Neuronal stem cell (in vitro differentiated cells): ENCODE measurements at regions not wholly inside any gene's neighbourhood (a gene's known extent, or its start where the extent isn't known, plus 50 kb on each side); places are given as distances from the start of the nearest gene placed in this dataset.
A peak's percentile ranks its signal among the peaks of the same experiment; 100 is the strongest.

Experiments used
- DNase-seq: peaks from one replicate; pipeline ENCODE4 v3.0.0-alpha.2; 2013; ENCODE audit warnings: low spot score
- H2AFZ ChIP-seq: one replicate; pipeline ENCODE4 v1.6.1; 2013; ENCODE audit warnings: mild to moderate bottlenecking, low read length, inconsistent platforms
- H2AK5ac ChIP-seq: 2 replicates; pipeline ENCODE4 v1.6.1; 2013; ENCODE audit warnings: low read depth, mild to moderate bottlenecking, inconsistent platforms, low read length, moderate library complexity, mixed read lengths
- H2BK120ac ChIP-seq: 2 replicates; pipeline ENCODE4 v1.6.1; 2013; ENCODE audit warnings: low read depth, mild to moderate bottlenecking, inconsistent platforms, low read length, moderate library complexity, mixed read lengths
- H2BK12ac ChIP-seq: one replicate; pipeline ENCODE4 v1.6.1; 2013; ENCODE audit warnings: low read length, inconsistent platforms
- H2BK15ac ChIP-seq: 2 replicates; pipeline ENCODE4 v1.6.1; 2013; ENCODE audit warnings: mild to moderate bottlenecking, low read length, inconsistent platforms, mixed read lengths
- H2BK5ac ChIP-seq: one replicate; pipeline ENCODE4 v1.6.1; 2013; ENCODE audit warnings: inconsistent platforms, mild to moderate bottlenecking, low read length, moderate library complexity
- H3K14ac ChIP-seq: one replicate; pipeline ENCODE4 v1.6.1; 2013; ENCODE audit warnings: low read length, inconsistent platforms
- H3K18ac ChIP-seq: 2 replicates; pipeline ENCODE4 v1.6.1; 2013; ENCODE audit warnings: low read length, inconsistent platforms
- H3K23ac ChIP-seq: 2 replicates; pipeline ENCODE4 v1.6.1; 2013; ENCODE audit warnings: low read depth, mild to moderate bottlenecking, mixed read lengths, low read length, inconsistent platforms; ENCODE audit not compliant: poor library complexity
- H3K27ac ChIP-seq: replicated peaks from 3 replicates; pipeline ENCODE4 v1.5.1; 2013; ENCODE audit warnings: low read length, inconsistent platforms
- H3K27me3 ChIP-seq, 3 experiments: 2 replicates each; pipeline ENCODE4 v1.6.1; 2013; ENCODE audit warnings: low read length in 3 of 3, mild to moderate bottlenecking in 2 of 3, inconsistent platforms in 1 of 3, low read depth in 1 of 3, mixed read lengths in 1 of 3, moderate library complexity in 1 of 3; ENCODE audit not compliant: control insufficient read depth in 3 of 3, insufficient read depth in 3 of 3
- H3K36me3 ChIP-seq, 2 donors: replicated peaks in 1 of 2; 2 replicates each; pipeline ENCODE4 v1.6.1; 2013; ENCODE audit warnings: low read length in 2 of 2; ENCODE audit not compliant: control insufficient read depth in 2 of 2, insufficient read depth in 2 of 2
- H3K4ac ChIP-seq: 2 replicates; pipeline ENCODE4 v1.6.1; 2013; ENCODE audit warnings: inconsistent platforms, mild to moderate bottlenecking, low read length, moderate library complexity
- H3K4me1 ChIP-seq, 2 donors: 1 replicate in 1 of 2; 2 replicates in 1 of 2; pipeline ENCODE4 v1.6.1; 2013; ENCODE audit warnings: low read length in 2 of 2, low read depth in 1 of 2; ENCODE audit not compliant: control insufficient read depth in 2 of 2, insufficient read depth in 1 of 2
- H3K4me2 ChIP-seq: one replicate; pipeline ENCODE4 v1.6.1; 2013; ENCODE audit warnings: mild to moderate bottlenecking, low read length, inconsistent platforms; ENCODE audit not compliant: insufficient read depth, poor library complexity, severe bottlenecking
- H3K4me3 ChIP-seq, 2 donors: 2 replicates each; pipeline ENCODE4 v1.5.1; 2013; ENCODE audit warnings: low read length in 2 of 2, mild to moderate bottlenecking in 2 of 2, inconsistent platforms in 1 of 2, moderate library complexity in 1 of 2
- H3K79me1 ChIP-seq: one replicate; pipeline ENCODE4 v1.6.1; 2013; ENCODE audit warnings: low read depth, mild to moderate bottlenecking, inconsistent platforms, low read length, moderate library complexity
- H3K9ac ChIP-seq: one replicate; pipeline ENCODE4 v1.6.1; 2013; ENCODE audit warnings: mild to moderate bottlenecking, low read depth, low read length, inconsistent platforms; ENCODE audit not compliant: poor library complexity
- H3K9me3 ChIP-seq, 2 donors: replicated peaks in 1 of 2; 2 replicates each; pipeline versions ENCODE3 to v1.6.1; 2013; ENCODE audit warnings: low read length in 2 of 2, mild to moderate bottlenecking in 2 of 2, inconsistent platforms in 1 of 2, low read depth in 1 of 2, mixed read lengths in 1 of 2, moderate library complexity in 1 of 2; ENCODE audit not compliant: control insufficient read depth in 2 of 2, insufficient read depth in 1 of 2
- H4K8ac ChIP-seq: one replicate; pipeline ENCODE4 v1.6.1; 2013; ENCODE audit warnings: low read depth, mild to moderate bottlenecking, inconsistent platforms, low read length, moderate library complexity
- H4K91ac ChIP-seq: one replicate; pipeline ENCODE4 v1.6.1; 2013; ENCODE audit warnings: low read length, low read depth, mild to moderate bottlenecking, inconsistent platforms; ENCODE audit not compliant: poor library complexity
- WGBS, 2 donors: extraction: QIAGEN DNeasy Blood & Tissue Kit; methylation state at CpG; one replicate each; pipeline ENCODE4 v1.1.7; 2013; ENCODE audit warnings: missing lambda C conversion rate in 2 of 2, mixed read lengths in 1 of 2; ENCODE audit not compliant: insufficient read length in 2 of 2, insufficient replicate concordance in 1 of 2; ENCODE audit errors: extremely low coverage in 2 of 2; 5-methylcytosine and 5-hydroxymethylcytosine counted together

GRCh38 chr10:3510741-3511140, 274.3 kb downstream of the KLF6 start:
- H4K8ac ChIP-seq: no peak overlapping the region
- H2BK15ac ChIP-seq: no peak overlapping the region
- WGBS, 2 donors: no CpG with 5 or more reads among the region's 6 CpGs
- DNase-seq: no peak
- no peak overlapping the region for H2BK5ac ChIP-seq
- H3K4me3 ChIP-seq: no peak overlapping the region
- no peak overlapping the region for H3K18ac ChIP-seq
- H2BK12ac ChIP-seq: no peak overlapping the region
- H3K4me1 ChIP-seq: peaks cover 0 to under 1% of the 10 kb centered on the region in 2 donors
- no peak overlapping the region for H3K27ac ChIP-seq
- no peak overlapping the region for H3K23ac ChIP-seq
- H3K36me3 ChIP-seq: no peaks in the 10 kb centered on the region
- H3K9ac ChIP-seq: no peak overlapping the region
- H4K91ac ChIP-seq: no peak overlapping the region
- H3K9me3 ChIP-seq: peaks cover 5 to 6% of the 10 kb centered on the region in 2 donors
- H3K79me1 ChIP-seq: no peaks in the 10 kb centered on the region
- H2AK5ac ChIP-seq: no peak overlapping the region
- H2AFZ ChIP-seq: no peak overlapping the region
- H3K4ac ChIP-seq: no peak overlapping the region
- H3K14ac ChIP-seq: no peak overlapping the region
- H3K27me3 ChIP-seq: no peaks in the 10 kb centered on the region
- no peak overlapping the region for H2BK120ac ChIP-seq
- no peak overlapping the region for H3K4me2 ChIP-seq

- peaks cover 3% of the 10 kb centered on the region in 2 donors for H3K9me3 ChIP-seq
- H3K23ac ChIP-seq: no peak overlapping the region
- no peak overlapping the region for H3K14ac ChIP-seq
- H2BK120ac ChIP-seq: no peak overlapping the region
- H4K91ac ChIP-seq: no peak overlapping the region
- H3K27me3 ChIP-seq: no peaks in the 10 kb centered on the region
- no peak overlapping the region for H2BK15ac ChIP-seq
- DNase-seq: no peak
- no peak overlapping the region for H2AFZ ChIP-seq
- H3K4ac ChIP-seq: no peak overlapping the region
- no peak overlapping the region for H2BK5ac ChIP-seq
- H3K36me3 ChIP-seq: no peaks in the 10 kb centered on the region
- H3K4me2 ChIP-seq: no peak overlapping the region
- H3K18ac ChIP-seq: no peak overlapping the region
- no CpG with 5 or more reads among the region's 3 CpGs for WGBS, 2 donors
- H3K9ac ChIP-seq: no peak overlapping the region
- H3K79me1 ChIP-seq: no peaks in the 10 kb centered on the region
- no peak overlapping the region for H3K4me3 ChIP-seq
- H3K27ac ChIP-seq: no peak overlapping the region
- no peaks in the 10 kb centered on the region for H3K4me1 ChIP-seq
- H2AK5ac ChIP-seq: no peak overlapping the region
- H4K8ac ChIP-seq: no peak overlapping the region
- H2BK12ac ChIP-seq: no peak overlapping the region
Measured at GRCh38 chr10:3509355-3509754, 275.7 kb downstream of the KLF6 start.

GRCh38 chr10:3503299-3503698, 281.7 kb downstream of the KLF6 start:
- WGBS, 2 donors: no CpG with 5 or more reads among the region's 13 CpGs
- Histone ChIP-seq H3K79me1 (no peaks in the 10 kb centered on the region), H3K36me3 (no peaks in the 10 kb centered on the region), H2BK5ac (no peak overlapping the region), H2BK120ac (no peak overlapping the region), H3K4me3 (no peak overlapping the region), H3K4me1 (peaks cover 10 to 18% of the 10 kb centered on the region in 2 donors), H2AFZ (no peak overlapping the region), H4K91ac (no peak overlapping the region), H3K27me3 (no peaks in the 10 kb centered on the region), H3K4ac (no peak overlapping the region), H3K9me3 (no peaks in the 10 kb centered on the region), H3K14ac (no peak overlapping the region), H3K4me2 (no peak overlapping the region), H4K8ac (no peak overlapping the region), H3K23ac (no peak overlapping the region), H2BK15ac (no peak overlapping the region), H3K27ac (no peak overlapping the region), H2BK12ac (no peak overlapping the region), H3K9ac (no peak overlapping the region), H3K18ac (no peak overlapping the region), H2AK5ac (no peak overlapping the region)
- no peak for DNase-seq

DNA sequence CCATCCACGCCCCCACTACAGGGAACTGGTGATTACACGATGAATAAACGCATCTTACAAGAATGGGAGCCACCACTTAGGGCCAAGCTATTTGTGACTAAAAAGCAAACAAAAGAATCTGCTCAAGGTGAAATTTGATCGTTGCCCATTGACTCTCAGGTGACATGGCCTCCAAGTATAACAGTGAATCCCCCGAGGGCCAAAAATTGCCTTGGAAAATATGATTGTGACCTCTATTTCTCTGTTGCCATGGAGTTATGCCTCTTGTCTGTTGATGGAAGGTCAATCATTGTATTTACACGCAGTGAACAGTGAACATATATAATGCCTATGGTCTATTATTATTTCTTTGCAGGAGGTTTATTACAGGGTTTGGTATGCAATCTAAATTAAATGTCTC, 282.3 kb downstream of the KLF6 start:
- Histone ChIP-seq H3K9ac (no peak overlapping the region), H3K27me3 (no peaks in the 10 kb centered on the region), H3K14ac (no peak overlapping the region)

More for the DNA sequence above, 282.3 kb downstream of the KLF6 start:
- no peak overlapping the region for H3K27ac ChIP-seq
- no peak for DNase-seq
- no peak overlapping the region for H3K4ac ChIP-seq
- H3K4me2 ChIP-seq: no peak overlapping the region
- H2BK12ac ChIP-seq: no peak overlapping the region
- H3K79me1 ChIP-seq: no peaks in the 10 kb centered on the region
- peak overlapping the region; percentile 38 for H2BK15ac ChIP-seq
- H2AK5ac ChIP-seq: no peak overlapping the region
- no peaks in the 10 kb centered on the region for H3K36me3 ChIP-seq
- no CpG with 5 or more reads among the region's 6 CpGs for WGBS, 2 donors
- H3K23ac ChIP-seq: no peak overlapping the region
- peaks cover 10 to 23% of the 10 kb centered on the region in 2 donors for H3K4me1 ChIP-seq
- H4K91ac ChIP-seq: no peak overlapping the region
- H2BK120ac ChIP-seq: no peak overlapping the region
- H3K9me3 ChIP-seq: no peaks in the 10 kb centered on the region
- H3K18ac ChIP-seq: no peak overlapping the region
- H3K4me3 ChIP-seq: no peak overlapping the region
- peak overlapping the region; percentile 32 for H2AFZ ChIP-seq
- no peak overlapping the region for H2BK5ac ChIP-seq
- H4K8ac ChIP-seq: no peak overlapping the region
